Transverse colon (tissue), 4 donors: ENCODE measurements at regions not wholly inside any gene's neighbourhood (a gene's known extent, or its start where the extent isn't known, plus 50 kb on each side); places are given as distances from the start of the nearest gene placed in this dataset.

Experiments
- DNase-seq: peaks from one replicate; pipeline ENCODE4 v3.0.0-alpha.2; 2019
- H3K27ac ChIP-seq, 4 donors: fragments of 200-600 bp; sonication (generic); 2 replicates each; pipeline ENCODE4 v1.5.1; 2016 to 2018; ENCODE audit warnings: inconsistent platforms in 4 of 4
- H3K27me3 ChIP-seq: fragments of 200-600 bp; sonication (generic); 2 replicates; pipeline ENCODE4 v1.5.1; 2017; ENCODE audit warnings: inconsistent platforms
- H3K36me3 ChIP-seq, 4 donors: fragments of 200-600 bp; sonication (generic); 2 replicates each; pipeline ENCODE4 v1.5.1; 2017 to 2019; ENCODE audit warnings: inconsistent platforms in 4 of 4
- H3K4me1 ChIP-seq, 4 donors: fragments of 200-600 bp; sonication (generic); 2 replicates each; pipeline ENCODE4 v1.5.1; 2017 to 2020; ENCODE audit warnings: inconsistent platforms in 4 of 4
- H3K4me3 ChIP-seq, 4 donors: fragments of 200-600 bp; sonication (generic); 1 replicate in 1 of 4; 2 replicates in 3 of 4; pipeline versions ENCODE4 v1.5.1 to v1.6.1; 2017 to 2019; ENCODE audit warnings: inconsistent platforms in 4 of 4
- H3K9me3 ChIP-seq, 2 donors: fragments of 200-600 bp; sonication (generic); 2 replicates each; pipeline ENCODE4 v1.5.1; 2017 to 2019; ENCODE audit warnings: inconsistent platforms in 2 of 2
- EP300 ChIP-seq: sonication (generic); formaldehyde crosslinking; IDR thresholded peaks from one replicate; pipeline ENCODE4 v1.6.1; 2017; ENCODE audit warnings: antibody characterized with exemption, low read depth
- POLR2A ChIP-seq: fragments of 450-650 bp; IDR thresholded peaks from one replicate; pipeline ENCODE4 v1.6.1; 2016; ENCODE audit warnings: antibody characterized with exemption, mild to moderate bottlenecking, moderate library complexity
- POLR2AphosphoS5 ChIP-seq, 3 donors: sonication (generic); formaldehyde crosslinking; IDR thresholded peaks; one replicate each; pipeline ENCODE4 v1.6.1; 2016; ENCODE audit warnings: antibody characterized with exemption in 3 of 3
- WGBS, 2 donors: methylation state at CpG; one replicate each; pipeline ENCODE4 v1.1.5; 2018; ENCODE audit warnings: low coverage in 1 of 2; 5-methylcytosine and 5-hydroxymethylcytosine counted together
- in situ Hi-C, 4 donors: fragments of 200-750 bp; cut with MboI; loops; one replicate each; pipeline versions ENCODE4 v1.15.0 to v1.15.1; 2017; ENCODE audit warnings: low sequenced_read_pairs in 3 of 4, low pct_ligation_motif_present in 1 of 4, low pct_unique_long_range_greater_than_20kb in 1 of 4
- intact Hi-C: fragments of 100-400 bp; cut with DNase I; formaldehyde crosslinking; loops from one replicate; pipeline ENCODE4 v1.15.1; 2023; ENCODE audit warnings: low total_unique reads
- TF ChIP-seq, protein P1 (sequence below), 5 experiments: fragments of 200-600 bp in 3 of 5; fragments of 450-650 bp in 2 of 5; sonication (generic) in 3 of 5; IDR thresholded peaks; 1 replicate in 2 of 5; 2 replicates in 3 of 5; pipeline ENCODE4 v1.5.1; 2016 to 2017; ENCODE audit warnings: antibody characterized with exemption in 5 of 5, inconsistent platforms in 3 of 5, mild to moderate bottlenecking in 2 of 5, moderate library complexity in 1 of 5

DNA sequence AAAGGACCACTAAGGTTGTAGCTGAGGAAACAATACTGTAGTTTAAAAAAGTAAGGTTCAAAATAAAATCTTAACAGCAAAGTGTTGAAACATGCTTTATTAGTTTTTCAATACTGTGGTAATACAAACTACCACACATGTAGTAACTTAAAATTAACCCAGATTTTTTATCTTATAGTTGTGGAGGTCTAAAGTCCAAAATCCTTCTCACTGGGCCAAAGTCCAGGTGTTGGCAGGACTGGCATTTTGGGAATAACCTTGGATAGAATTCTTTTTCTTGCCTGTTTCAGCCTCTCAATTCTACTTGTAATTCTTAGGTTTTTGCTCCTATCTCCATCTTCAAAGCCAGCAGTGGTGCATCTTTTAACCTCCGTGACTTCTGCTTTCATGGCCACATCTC lies 942.0 kb downstream of the TSN start:
- WGBS, 2 donors = 87 to 100% methylated on average over 1 of the region's 1 CpG
- H3K36me3 ChIP-seq = no peaks in the 10 kb centered on the region
- intact Hi-C loops (no loop called here), in situ Hi-C loops (no loop called here)
- H3K27ac ChIP-seq = no peak overlapping the region
- H3K27me3 ChIP-seq = no peaks in the 10 kb centered on the region
- no peaks in the 10 kb centered on the region for H3K9me3 ChIP-seq
- no peaks in the 10 kb centered on the region for H3K4me1 ChIP-seq
- no peak overlapping the region for H3K4me3 ChIP-seq
- no peak for DNase-seq
- TF ChIP-seq, protein P1, sequence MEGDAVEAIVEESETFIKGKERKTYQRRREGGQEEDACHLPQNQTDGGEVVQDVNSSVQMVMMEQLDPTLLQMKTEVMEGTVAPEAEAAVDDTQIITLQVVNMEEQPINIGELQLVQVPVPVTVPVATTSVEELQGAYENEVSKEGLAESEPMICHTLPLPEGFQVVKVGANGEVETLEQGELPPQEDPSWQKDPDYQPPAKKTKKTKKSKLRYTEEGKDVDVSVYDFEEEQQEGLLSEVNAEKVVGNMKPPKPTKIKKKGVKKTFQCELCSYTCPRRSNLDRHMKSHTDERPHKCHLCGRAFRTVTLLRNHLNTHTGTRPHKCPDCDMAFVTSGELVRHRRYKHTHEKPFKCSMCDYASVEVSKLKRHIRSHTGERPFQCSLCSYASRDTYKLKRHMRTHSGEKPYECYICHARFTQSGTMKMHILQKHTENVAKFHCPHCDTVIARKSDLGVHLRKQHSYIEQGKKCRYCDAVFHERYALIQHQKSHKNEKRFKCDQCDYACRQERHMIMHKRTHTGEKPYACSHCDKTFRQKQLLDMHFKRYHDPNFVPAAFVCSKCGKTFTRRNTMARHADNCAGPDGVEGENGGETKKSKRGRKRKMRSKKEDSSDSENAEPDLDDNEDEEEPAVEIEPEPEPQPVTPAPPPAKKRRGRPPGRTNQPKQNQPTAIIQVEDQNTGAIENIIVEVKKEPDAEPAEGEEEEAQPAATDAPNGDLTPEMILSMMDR (IDR thresholded peaks at IDR 0.05) = no peak
- TF ChIP-seq POLR2AphosphoS5 (IDR thresholded peaks at IDR 0.05) = no peak
- TF ChIP-seq EP300 = no peak
- TF ChIP-seq POLR2A = no peak

DNA sequence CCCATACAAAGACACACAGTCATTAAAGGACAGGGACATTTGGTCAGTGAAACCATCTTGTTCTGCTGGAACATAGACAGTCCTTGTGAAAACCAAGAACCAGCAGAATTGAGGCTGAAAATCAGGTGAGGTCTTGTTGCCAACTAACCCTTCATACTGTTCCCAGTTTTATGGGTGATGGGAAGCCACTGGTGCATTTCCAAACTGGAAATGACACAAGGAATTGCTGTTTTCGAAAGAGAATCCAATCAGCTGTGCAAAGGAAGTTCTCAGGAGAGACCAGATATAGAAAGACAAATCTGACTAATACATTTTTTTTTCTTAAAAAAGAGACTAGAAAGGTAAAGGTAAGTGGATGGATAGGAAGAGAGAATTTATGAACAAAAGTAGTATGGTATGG lies 948.2 kb downstream of the TSN start:
- H3K27ac ChIP-seq = no peak overlapping the region
- H3K27me3 ChIP-seq = no peaks in the 10 kb centered on the region
- H3K4me1 ChIP-seq = peaks cover 0 to 3% (median 0%) of the 10 kb centered on the region in 4 donors
- H3K4me3 ChIP-seq = no peak overlapping the region
- H3K36me3 ChIP-seq = no peaks in the 10 kb centered on the region
- DNase-seq = no peak
- TF ChIP-seq POLR2AphosphoS5 (IDR thresholded peaks at IDR 0.05) (no peak), EP300 (no peak), POLR2A (no peak)
- TF ChIP-seq, protein P1 (IDR thresholded peaks at IDR 0.05) = no peak
- intact Hi-C loops (no loop called here), in situ Hi-C loops (no loop called here)
- no peaks in the 10 kb centered on the region for H3K9me3 ChIP-seq
- 63 to 76% methylated on average over 1 of the region's 1 CpG for WGBS, 2 donors

DNA sequence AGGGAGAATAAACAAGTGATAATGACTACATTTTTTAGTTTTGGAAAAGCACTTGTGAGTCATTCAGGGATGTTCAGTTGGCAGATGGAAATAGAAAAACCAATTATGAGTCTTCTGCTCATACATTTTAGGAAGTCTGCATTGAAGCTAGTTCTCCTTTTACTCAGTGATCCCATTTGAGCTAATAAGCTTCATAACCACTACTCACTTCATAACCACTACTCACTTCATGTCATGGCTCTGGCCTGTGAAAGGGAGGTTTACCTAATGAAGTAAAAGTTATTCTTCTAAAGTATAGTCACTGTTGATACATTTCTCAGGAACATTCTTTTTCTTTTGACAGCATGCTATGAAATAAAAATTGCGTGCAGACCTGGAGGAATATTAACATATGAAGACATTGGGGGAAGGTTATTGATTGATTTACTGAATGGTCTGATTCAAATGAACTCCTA lies 948.7 kb downstream of the TSN start:
- Histone ChIP-seq H3K9me3 (no peaks in the 10 kb centered on the region), H3K4me1 (peaks cover 0 to 3% (median 0%) of the 10 kb centered on the region in 4 donors), H3K36me3 (no peaks in the 10 kb centered on the region), H3K27ac (no peak overlapping the region), H3K27me3 (no peaks in the 10 kb centered on the region), H3K4me3 (no peak overlapping the region)
- DNase-seq = no peak
- TF ChIP-seq EP300 (no peak), POLR2AphosphoS5 (IDR thresholded peaks at IDR 0.05) (no peak), POLR2A (no peak)
- TF ChIP-seq, protein P1 (IDR thresholded peaks at IDR 0.05) = no peak
- in situ Hi-C loops = no loop called here
- intact Hi-C loops = no loop called here
- 78 to 100% methylated on average over 1 of the region's 1 CpG for WGBS, 2 donors

DNA sequence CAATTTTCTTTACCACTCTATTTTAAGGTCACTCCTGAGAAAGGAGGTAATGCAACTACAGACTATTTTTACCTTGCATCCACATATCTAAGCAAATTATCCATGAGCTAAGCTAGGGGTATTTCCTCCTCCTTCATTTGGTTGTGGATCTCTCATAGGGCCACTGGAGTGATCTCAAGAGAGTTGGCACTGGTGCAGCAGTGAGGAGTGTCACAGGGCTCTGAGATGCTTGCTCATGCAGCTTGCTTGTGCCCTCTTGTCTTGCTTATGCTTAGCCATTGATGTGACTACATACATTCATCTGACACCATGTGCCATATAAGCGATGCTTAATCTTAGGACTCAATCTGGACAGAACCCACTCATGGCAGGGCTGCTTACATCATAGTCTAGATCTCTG lies 950.3 kb downstream of the TSN start:
- H3K4me1 ChIP-seq = peaks cover 0 to 3% (median 0%) of the 10 kb centered on the region in 4 donors
- intact Hi-C loops = no loop called here
- WGBS, 2 donors = 95 to 100% methylated on average over 1 of the region's 1 CpG
- no peaks in the 10 kb centered on the region for H3K9me3 ChIP-seq
- H3K4me3 ChIP-seq = no peak overlapping the region
- H3K27me3 ChIP-seq = no peaks in the 10 kb centered on the region
- in situ Hi-C loops = no loop called here
- TF ChIP-seq, protein P1 (IDR thresholded peaks at IDR 0.05) = no peak
- TF ChIP-seq EP300 (no peak), POLR2A (no peak), POLR2AphosphoS5 (IDR thresholded peaks at IDR 0.05) (no peak)
- DNase-seq = no peak
- no peaks in the 10 kb centered on the region for H3K36me3 ChIP-seq
- H3K27ac ChIP-seq = no peak overlapping the region
